NB4 (cell line): ENCODE measurements at regions not wholly inside any gene's neighbourhood (a gene's known extent, or its start where the extent isn't known, plus 50 kb on each side); places are given as distances from the start of the nearest gene placed in this dataset.

Source experiments
- CTCF ChIP-seq: IDR thresholded peaks from one replicate; pipeline ENCODE4 v1.5.1; 2012; ENCODE audit warnings: low read depth, low read length
- TF ChIP-seq, protein P1 (sequence below): IDR thresholded peaks from 2 replicates; pipeline ENCODE4 v1.6.1; 2011; ENCODE audit warnings: low read depth, low read length

DNA sequence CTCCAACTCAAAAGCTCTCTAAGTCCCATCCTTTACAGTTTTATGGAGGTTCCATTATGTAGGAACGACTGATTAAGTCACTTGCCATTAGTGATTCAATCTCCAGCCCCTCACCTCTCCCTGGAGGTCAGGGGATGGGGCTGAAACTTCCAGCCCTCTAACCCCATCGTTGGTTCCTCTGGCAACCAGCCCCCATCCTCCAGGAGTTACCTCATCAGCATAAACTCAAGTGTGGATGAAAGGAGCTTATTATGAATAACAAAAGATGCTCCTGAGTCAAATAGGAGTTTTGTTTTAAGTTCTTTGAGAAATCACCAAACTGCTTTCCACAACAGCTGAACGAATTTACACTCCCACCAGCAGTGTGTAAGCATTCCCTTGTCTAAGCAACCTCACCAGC, 494.3 kb upstream of the AUTS2 start:
- TF ChIP-seq, protein P1, sequence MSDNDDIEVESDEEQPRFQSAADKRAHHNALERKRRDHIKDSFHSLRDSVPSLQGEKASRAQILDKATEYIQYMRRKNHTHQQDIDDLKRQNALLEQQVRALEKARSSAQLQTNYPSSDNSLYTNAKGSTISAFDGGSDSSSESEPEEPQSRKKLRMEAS = no peak
- no peak for TF ChIP-seq CTCF
